K562 (cell line): ENCODE measurements at regions not wholly inside any gene's neighbourhood (a gene's known extent, or its start where the extent isn't known, plus 50 kb on each side); places are given as distances from the start of the nearest gene placed in this dataset.

Experiments
- ATAC-seq: fragments of 200-7000 bp; cut with Tn5 transposase; 3 replicates; pipeline ENCODE4 v1.9.1; 2020; ENCODE audit warnings: moderate library complexity
- BruUV-seq: library from RNA; stranded (reverse); fragments of 400-500 nt; replicated peaks from 2 replicates; lab custom pipeline; 2021; lab: Mats Ljungman, UMichigan
- CTCF ChIA-PET: fragments of 300-600 bp; formaldehyde crosslinking; extraction: SDS; loops from one replicate; lab custom pipeline; 2021; ENCODE audit warnings: low intra/inter-chr PET ratio; lab: Yijun Ruan, JAX
- POLR2A ChIA-PET: fragments of 300-600, 350-650 bp; sonication (Branson Sonifier 250); formaldehyde crosslinking; extraction: SDS; loops from one replicate; lab custom pipeline; 2021; ENCODE audit warnings: antibody characterized with exemption, inconsistent platforms; lab: Yijun Ruan, JAX
- DNase-seq, 4 experiments: peaks; one replicate each; pipeline versions ENCODE4 v3.0.0 to v3.0.0-alpha.2; 2011 to 2018; ENCODE audit warnings: low spot score in 3 of 4, mixed read lengths in 3 of 4; ENCODE audit errors: extremely low read depth in 1 of 4
- FAIRE-seq: peaks from 2 replicates; lab custom pipeline; 2011; peaks lifted over from hg19 to GRCh38; lab: Jason Lieb, UNC
- H2AFZ ChIP-seq: 2 replicates; pipeline ENCODE4 v1.6.0; 2011; ENCODE audit warnings: low read depth, low read length, control low read depth, inconsistent platforms
- H3K27ac ChIP-seq: fragments of 200-600 bp; 3 replicates; pipeline ENCODE4 v1.8.0; 2011; ENCODE audit warnings: low read depth, mild to moderate bottlenecking, control low read depth, inconsistent platforms, low read length, moderate library complexity, mixed read lengths; ENCODE audit errors: extremely low read depth
- H3K27me3 ChIP-seq, 2 experiments: fragments of 300-600 bp in 1 of 2; 2 replicates in 1 of 2; 3 replicates in 1 of 2; pipeline versions ENCODE4 v1.6.0 to v1.8.0; 2011; ENCODE audit warnings: inconsistent platforms in 2 of 2, low read length in 2 of 2, mild to moderate bottlenecking in 1 of 2, mixed read lengths in 1 of 2, moderate library complexity in 1 of 2; ENCODE audit not compliant: control insufficient read depth in 2 of 2, insufficient read depth in 2 of 2
- H3K36me3 ChIP-seq: fragments of 300-600 bp; 3 replicates; pipeline ENCODE4 v1.8.0; 2011; ENCODE audit warnings: mild to moderate bottlenecking, low read length, inconsistent platforms; ENCODE audit not compliant: control insufficient read depth, insufficient read depth
- H3K4me1 ChIP-seq, 2 experiments: fragments of 200-600 bp in 1 of 2; replicated peaks in 1 of 2; 2 replicates in 1 of 2; 3 replicates in 1 of 2; pipeline versions ENCODE4 v1.5.1 to v1.8.0; 2011; ENCODE audit warnings: inconsistent platforms in 2 of 2, low read length in 2 of 2, mild to moderate bottlenecking in 1 of 2, mixed read lengths in 1 of 2, moderate library complexity in 1 of 2; ENCODE audit not compliant: control insufficient read depth in 2 of 2, insufficient read depth in 2 of 2
- H3K4me2 ChIP-seq: 2 replicates; pipeline ENCODE4 v1.6.1; 2011; ENCODE audit warnings: low read length, control low read depth, inconsistent platforms, mixed read lengths; ENCODE audit not compliant: insufficient read depth
- H3K4me3 ChIP-seq: fragments of 200-600 bp; sonication (generic), shearing (Covaris generic); 2 replicates; pipeline ENCODE4 v1.5.1; 2016; ENCODE audit warnings: control low read depth, inconsistent platforms
- H3K79me2 ChIP-seq: fragments of 200-600 bp; 3 replicates; pipeline ENCODE4 v1.8.0; 2011; ENCODE audit warnings: low read length, inconsistent platforms; ENCODE audit not compliant: control insufficient read depth, insufficient read depth
- H3K9ac ChIP-seq, 2 experiments: 2 replicates each; pipeline versions ENCODE4 v1.6.0 to v1.6.1; 2011; ENCODE audit warnings: low read depth in 2 of 2, low read length in 2 of 2, control low read depth in 1 of 2, inconsistent platforms in 1 of 2, mild to moderate bottlenecking in 1 of 2, mixed read lengths in 1 of 2; ENCODE audit not compliant: insufficient read depth in 1 of 2
- H3K9me1 ChIP-seq: one replicate; pipeline ENCODE4 v1.6.0; 2011; ENCODE audit warnings: inconsistent platforms, mild to moderate bottlenecking, low read length, moderate library complexity; ENCODE audit not compliant: control insufficient read depth, insufficient read depth
- H3K9me3 ChIP-seq: replicated peaks from 2 replicates; pipeline ENCODE4 v1.5.1; 2011; ENCODE audit warnings: low read depth, low read length, inconsistent platforms; ENCODE audit not compliant: control insufficient read depth, insufficient read depth
- H4K20me1 ChIP-seq: replicated peaks from 2 replicates; pipeline ENCODE4 v1.6.1; 2011; ENCODE audit warnings: low read length, inconsistent platforms, mixed read lengths; ENCODE audit not compliant: control insufficient read depth, insufficient read depth
- ATF1 ChIP-seq, 2 experiments: fragments of 450-650 bp in 1 of 2; IDR thresholded peaks; 2 replicates each; pipeline ENCODE4 v1.6.1; 2016; ENCODE audit warnings: missing compliant biosample characterization in 1 of 2, missing genetic modification characterization in 1 of 2
- ETV6 ChIP-seq, 3 experiments: fragments of 150-350 bp in 1 of 3; sonication (generic) in 1 of 3; formaldehyde crosslinking in 1 of 3; IDR thresholded peaks; 2 replicates each; pipeline versions ENCODE4 v1.6.1 to v1.8.0; 2014 to 2022; ENCODE audit warnings: borderline replicate concordance in 2 of 3, low read depth in 2 of 3, antibody characterized with exemption in 1 of 3, low read length in 1 of 3, mild to moderate bottlenecking in 1 of 3, missing genetic modification reagents in 1 of 3
- HDAC3 ChIP-seq: fragments of 450-650 bp; IDR thresholded peaks from 2 replicates; pipeline ENCODE4 v1.6.1; 2018; ENCODE audit warnings: borderline replicate concordance, mild to moderate bottlenecking, moderate library complexity; ENCODE audit not compliant: partially characterized antibody
- HNRNPH1 ChIP-seq: fragments of 200-400 bp; formaldehyde crosslinking; optimal IDR thresholded peaks from 2 replicates; pipeline ENCODE3; 2017; ENCODE audit warnings: low read depth, mild to moderate bottlenecking, low read length, moderate library complexity
- HNRNPL ChIP-seq: fragments of 200-400 bp; formaldehyde crosslinking; IDR thresholded peaks from 2 replicates; pipeline ENCODE4 v1.6.1; 2017; ENCODE audit warnings: low read depth, mild to moderate bottlenecking, low read length
- ZNF324 ChIP-seq: fragments of 250-450 bp; sonication (Bioruptor Pico); IDR thresholded peaks from 2 replicates; pipeline ENCODE4 v1.4.0; 2020; ENCODE audit warnings: mild to moderate bottlenecking
- WGBS: fragments of 100-300 bp; shearing (Covaris generic); methylation state at CpG from one replicate; pipeline ENCODE4 v1.1.6; 2016; ENCODE audit warnings: low coverage, mixed read lengths; ENCODE audit not compliant: insufficient coverage; ENCODE audit errors: missing lambda C conversion rate; 5-methylcytosine and 5-hydroxymethylcytosine counted together
- in situ Hi-C: fragments of 300-500 bp; cut with MboI; formaldehyde crosslinking; loops from 4 replicates; pipeline ENCODE4 v1.15.0; 2018; ENCODE audit warnings: inconsistent platforms, mixed read lengths
- intact Hi-C: fragments of 100-400 bp; cut with micrococcal nuclease; formaldehyde crosslinking; loops from 2 replicates; pipeline ENCODE4 v1.14.2; 2022
- TF ChIP-seq, protein P1 (sequence below): fragments of 200-400 bp; formaldehyde crosslinking; IDR thresholded peaks from 2 replicates; pipeline ENCODE4 v1.6.1; 2017; ENCODE audit warnings: mild to moderate bottlenecking, low read depth, low read length, moderate library complexity
- TF ChIP-seq, protein P2 (sequence below): fragments of 250-450 bp; sonication (Bioruptor Pico); IDR thresholded peaks from 2 replicates; pipeline ENCODE4 v1.5.0; 2021; ENCODE audit warnings: mild to moderate bottlenecking, moderate library complexity

DNA sequence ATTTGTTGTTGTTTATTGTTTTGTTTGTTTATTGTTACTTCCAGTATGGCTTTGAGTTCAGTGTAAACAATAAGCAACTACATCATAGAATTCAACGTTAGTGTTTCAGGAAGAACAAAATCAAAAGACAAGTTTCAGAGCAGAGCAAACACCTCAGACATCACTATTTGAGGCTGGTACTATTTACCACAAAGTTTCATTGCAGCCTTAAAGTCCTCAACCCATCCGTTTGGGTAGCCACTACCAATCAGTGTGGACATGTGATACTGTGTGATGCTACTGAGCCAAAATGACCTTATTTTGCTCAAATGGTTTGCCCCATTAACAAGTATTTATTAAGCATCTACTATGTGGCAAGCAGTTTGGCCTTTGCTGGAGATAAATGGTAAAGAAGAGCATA is 458.5 kb upstream of the PTGER4 start:
- H3K4me3 ChIP-seq, result no peak overlapping the region
- ATAC-seq, result no peak
- CTCF ChIA-PET, result no interaction called here
- H3K27me3 ChIP-seq, result no peaks in the 10 kb centered on the region
- no peak overlapping the region for H3K9ac ChIP-seq
- H3K9me3 ChIP-seq, result peaks cover 4% of the 10 kb centered on the region; the same call in 1 of the 2 replicates
- WGBS, result 0% methylated on average over 2 of the region's 2 CpGs
- no TSS peak for BruUV-seq
- TF ChIP-seq, protein P1, sequence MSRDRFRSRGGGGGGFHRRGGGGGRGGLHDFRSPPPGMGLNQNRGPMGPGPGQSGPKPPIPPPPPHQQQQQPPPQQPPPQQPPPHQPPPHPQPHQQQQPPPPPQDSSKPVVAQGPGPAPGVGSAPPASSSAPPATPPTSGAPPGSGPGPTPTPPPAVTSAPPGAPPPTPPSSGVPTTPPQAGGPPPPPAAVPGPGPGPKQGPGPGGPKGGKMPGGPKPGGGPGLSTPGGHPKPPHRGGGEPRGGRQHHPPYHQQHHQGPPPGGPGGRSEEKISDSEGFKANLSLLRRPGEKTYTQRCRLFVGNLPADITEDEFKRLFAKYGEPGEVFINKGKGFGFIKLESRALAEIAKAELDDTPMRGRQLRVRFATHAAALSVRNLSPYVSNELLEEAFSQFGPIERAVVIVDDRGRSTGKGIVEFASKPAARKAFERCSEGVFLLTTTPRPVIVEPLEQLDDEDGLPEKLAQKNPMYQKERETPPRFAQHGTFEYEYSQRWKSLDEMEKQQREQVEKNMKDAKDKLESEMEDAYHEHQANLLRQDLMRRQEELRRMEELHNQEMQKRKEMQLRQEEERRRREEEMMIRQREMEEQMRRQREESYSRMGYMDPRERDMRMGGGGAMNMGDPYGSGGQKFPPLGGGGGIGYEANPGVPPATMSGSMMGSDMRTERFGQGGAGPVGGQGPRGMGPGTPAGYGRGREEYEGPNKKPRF, result no peak
- H4K20me1 ChIP-seq, result no peaks in the 10 kb centered on the region
- H3K4me2 ChIP-seq, result no peak overlapping the region
- DNase-seq, result no peak
- no peaks in the 10 kb centered on the region for H3K36me3 ChIP-seq
- H3K9me1 ChIP-seq, result no peaks in the 10 kb centered on the region
- no peaks in the 10 kb centered on the region for H3K4me1 ChIP-seq
- POLR2A ChIA-PET, result no interaction called here
- no peaks in the 10 kb centered on the region for H3K79me2 ChIP-seq
- H3K27ac ChIP-seq, result no peak overlapping the region
- H2AFZ ChIP-seq, result no peak overlapping the region
- intact Hi-C loops (no loop called here), in situ Hi-C loops (no loop called here)
- FAIRE-seq, result no peak

DNA sequence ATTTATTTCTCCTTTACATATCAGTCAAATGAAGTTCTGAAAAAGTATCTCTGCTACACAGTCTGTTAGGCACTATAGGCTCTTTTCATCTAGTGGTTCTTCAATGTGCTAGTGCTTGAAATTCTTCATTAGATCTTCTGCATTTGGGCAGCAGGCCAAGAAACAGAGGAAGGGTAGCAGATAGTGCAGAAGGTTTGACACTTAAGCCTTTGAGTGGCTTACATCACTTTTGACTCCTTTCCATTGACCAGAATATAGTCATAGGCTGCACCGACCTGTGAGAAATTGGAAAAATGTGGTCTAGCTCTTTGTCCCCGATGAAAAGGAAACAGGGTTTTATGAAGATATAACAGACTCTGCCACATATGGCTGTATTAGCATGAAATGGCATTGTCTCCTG is 459.5 kb upstream of the PTGER4 start:
- intact Hi-C loops, result no loop called here
- H3K4me1 ChIP-seq, result no peaks in the 10 kb centered on the region
- H3K4me2 ChIP-seq, result no peak overlapping the region
- FAIRE-seq (no peak), ATAC-seq (no peak), DNase-seq (no peak)
- H3K4me3 ChIP-seq, result no peak overlapping the region
- H3K9ac ChIP-seq, result no peak overlapping the region
- BruUV-seq, result no TSS peak
- no peaks in the 10 kb centered on the region for H3K36me3 ChIP-seq
- H3K9me1 ChIP-seq, result no peaks in the 10 kb centered on the region
- in situ Hi-C loops, result no loop called here
- no peaks in the 10 kb centered on the region for H3K79me2 ChIP-seq
- H3K9me3 ChIP-seq, result peaks cover 4% of the 10 kb centered on the region; the same call in 1 of the 2 replicates
- WGBS, result 5% methylated on average over 2 of the region's 2 CpGs
- H3K27ac ChIP-seq, result no peak overlapping the region
- ChIA-PET CTCF (no interaction called here), POLR2A (no interaction called here)
- H4K20me1 ChIP-seq, result no peaks in the 10 kb centered on the region
- H3K27me3 ChIP-seq, result no peaks in the 10 kb centered on the region
- H2AFZ ChIP-seq, result no peak overlapping the region
- TF ChIP-seq HDAC3, result no peak
- no peak for TF ChIP-seq HNRNPH1
- no peak for TF ChIP-seq HNRNPL
- TF ChIP-seq ZNF324 (CRISPR knock-in tag), result no peak
- TF ChIP-seq, protein P2, sequence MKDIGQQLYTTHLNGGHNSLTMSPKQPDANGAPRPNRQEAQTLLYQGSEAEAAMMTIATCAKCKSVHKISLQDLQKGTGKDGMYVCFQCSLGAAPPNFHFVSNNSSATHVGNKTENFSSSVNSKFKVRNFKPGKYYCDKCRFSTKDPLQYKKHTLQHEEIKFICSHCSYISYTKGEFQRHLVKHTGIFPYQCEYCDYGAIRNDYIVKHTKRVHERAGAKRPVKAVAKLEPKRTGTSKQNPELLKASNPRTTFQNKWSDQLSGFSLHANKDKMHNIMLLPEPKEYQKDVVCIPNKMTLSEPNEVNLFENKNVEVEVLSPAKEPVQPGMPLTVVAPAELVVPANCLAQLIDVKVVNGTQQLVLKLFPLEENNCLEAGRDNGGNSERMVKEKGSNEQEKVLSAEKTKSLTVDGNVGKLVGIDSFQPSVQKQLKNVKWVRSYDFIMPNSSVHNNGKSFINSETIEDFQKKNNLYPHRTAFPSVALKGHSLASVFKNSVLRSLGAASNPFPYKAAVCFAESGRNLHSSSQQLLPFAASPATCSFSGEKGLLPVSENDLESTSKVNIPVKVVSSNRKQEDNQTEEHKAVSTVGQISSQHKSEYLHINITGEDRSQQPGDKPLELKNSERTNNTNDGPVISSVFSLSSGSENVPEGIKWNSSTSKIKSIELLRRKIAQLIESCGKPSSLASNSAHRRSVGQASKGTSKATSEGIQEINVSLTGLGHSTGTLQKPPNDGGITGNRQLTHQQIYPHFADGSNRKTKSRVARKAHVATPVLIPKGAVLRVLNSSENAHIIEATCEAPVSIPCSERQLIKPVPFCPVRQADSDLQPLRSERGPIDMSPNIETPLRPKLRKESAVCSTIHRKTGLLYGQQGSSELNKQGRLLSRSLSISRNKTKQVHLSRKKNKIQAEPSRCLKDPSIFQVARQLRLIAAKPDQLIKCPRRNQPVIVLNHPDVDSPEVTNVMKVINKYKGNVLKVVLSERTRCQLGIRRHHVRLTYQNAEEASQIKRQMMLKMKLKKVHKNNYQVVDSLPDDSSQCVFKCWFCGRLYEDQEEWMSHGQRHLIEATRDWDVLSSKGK (CRISPR knock-in tag), result no peak
- no peak for TF ChIP-seq ETV6 (IDR thresholded peaks at IDR 0.05; ENCODE audit: borderline replicate concordance in 1 of 2, low read depth in 2 of 2, low read length in 1 of 2)
- TF ChIP-seq ETV6 (CRISPR knock-in tag; IDR thresholded peaks at IDR 0.05; ENCODE audit: borderline replicate concordance), result no peak
- no peak for TF ChIP-seq ATF1 (CRISPR knock-in tag; IDR thresholded peaks at IDR 0.05)
- no peak for TF ChIP-seq ATF1 (tag; IDR thresholded peaks at IDR 0.05)
